HCT116 (cell line): ENCODE measurements at regions not wholly inside any gene's neighbourhood (a gene's known extent, or its start where the extent isn't known, plus 50 kb on each side); places are given as distances from the start of the nearest gene placed in this dataset.
"Not testable (repeated sequence)": the region's sequence is repeated elsewhere in the genome, so short reads cannot be mapped to it uniquely, and the experiment has no call there.

Experiments used
- ATAC-seq: fragments of 200-7000 bp; cut with Tn5 transposase; 2 replicates; pipeline ENCODE4 v1.9.1; 2020; ENCODE audit warnings: mild to moderate bottlenecking, moderate library complexity
- BruUV-seq: library from RNA; stranded (reverse); fragments of 400-500 nt; replicated peaks from 2 replicates; lab custom pipeline; 2021; lab: Mats Ljungman, UMichigan
- CTCF ChIA-PET: fragments of 300-600 bp; sonication (Branson Sonifier 250); formaldehyde crosslinking; loops from one replicate; lab custom pipeline; 2021; ENCODE audit warnings: antibody characterized with exemption; lab: Charles Lee
- POLR2A ChIA-PET: fragments of 300-600, 350-600 bp; sonication (Branson Sonifier 250); formaldehyde crosslinking; loops from one replicate; lab custom pipeline; 2021; ENCODE audit warnings: antibody characterized with exemption; lab: Charles Lee
- RAD21 ChIA-PET, 2 experiments: fragments of 300-600 bp; sonication (Branson Sonifier 250); formaldehyde crosslinking; loops; one replicate each; lab custom pipeline; 2023; ENCODE audit warnings: low total read pairs in 2 of 2; ENCODE audit not compliant: uncharacterized antibody in 2 of 2, unreplicated experiment in 2 of 2, low non-redundant PET in 1 of 2; lab: Charles Lee
- DNase-seq: peaks from one replicate; pipeline ENCODE4 v3.0.0-alpha.2; 2010; ENCODE audit warnings: low read depth, low spot score
- H2AFZ ChIP-seq: fragments of 200-600 bp; shearing (Covaris generic), sonication (generic); 2 replicates; pipeline ENCODE4 v1.6.1; 2017; ENCODE audit warnings: low read depth, mixed run types, mixed read lengths, antibody characterized with exemption, low read length; ENCODE audit not compliant: poor library complexity, severe bottlenecking
- H3K27ac ChIP-seq: 2 replicates; pipeline ENCODE4 v1.5.1; 2012; ENCODE audit warnings: low read depth, low read length
- H3K27me3 ChIP-seq: fragments of 200-600 bp; sonication (generic); 2 replicates; pipeline ENCODE4 v1.6.1; 2016; ENCODE audit warnings: mixed run types, low read length, mixed read lengths; ENCODE audit not compliant: insufficient read depth
- H3K36me3 ChIP-seq, 2 experiments: fragments of 200-500 bp in 1 of 2; fragments of 200-600 bp in 1 of 2; sonication (Bioruptor generic) in 1 of 2; sonication (generic) in 1 of 2; 2 replicates each; pipeline versions ENCODE4 v1.5.1 to v1.6.1; 2014 to 2016; ENCODE audit warnings: low read length in 2 of 2, inconsistent platforms in 1 of 2, mixed read lengths in 1 of 2, mixed run types in 1 of 2; ENCODE audit not compliant: insufficient read depth in 2 of 2, control insufficient read depth in 1 of 2
- H3K4me1 ChIP-seq, 2 experiments: fragments of 200-600 bp in 1 of 2; sonication (generic) in 1 of 2; 2 replicates each; pipeline versions ENCODE4 v1.5.1 to v1.6.1; 2012 to 2017; ENCODE audit warnings: low read length in 2 of 2, inconsistent platforms in 1 of 2, mild to moderate bottlenecking in 1 of 2, mixed read lengths in 1 of 2, mixed run types in 1 of 2, moderate library complexity in 1 of 2; ENCODE audit not compliant: insufficient read depth in 2 of 2, control insufficient read depth in 1 of 2
- H3K4me2 ChIP-seq: fragments of 200-600 bp; sonication (generic); 2 replicates; pipeline ENCODE4 v1.6.1; 2017; ENCODE audit warnings: mixed run types, low read length, mixed read lengths
- H3K4me3 ChIP-seq, 2 experiments: fragments of 200-600 bp in 1 of 2; sonication (generic) in 1 of 2; replicated peaks in 1 of 2; 2 replicates each; pipeline ENCODE4 v1.5.1; 2011 to 2016; ENCODE audit warnings: low read length in 2 of 2, control low read depth in 1 of 2, low read depth in 1 of 2, mild to moderate bottlenecking in 1 of 2, mixed read lengths in 1 of 2, mixed run types in 1 of 2
- H3K79me2 ChIP-seq: fragments of 200-600 bp; sonication (generic); 2 replicates; pipeline ENCODE4 v1.6.1; 2017; ENCODE audit warnings: mild to moderate bottlenecking, mixed run types, low read length, moderate library complexity, mixed read lengths; ENCODE audit not compliant: insufficient read depth
- H3K9ac ChIP-seq: fragments of 200-600 bp; sonication (generic); 2 replicates; pipeline ENCODE4 v1.6.1; 2016; ENCODE audit warnings: low read length, mixed read lengths
- H3K9me2 ChIP-seq: fragments of 200-600 bp; sonication (generic), shearing (Covaris generic); 2 replicates; pipeline ENCODE4 v1.6.1; 2017; ENCODE audit warnings: mixed run types, mild to moderate bottlenecking, moderate library complexity; ENCODE audit not compliant: insufficient read depth
- H3K9me3 ChIP-seq, 2 experiments: fragments of 200-500 bp in 1 of 2; fragments of 200-600 bp in 1 of 2; sonication (Bioruptor generic) in 1 of 2; sonication (generic) in 1 of 2; 2 replicates each; pipeline ENCODE4 v1.6.1; 2014 to 2017; ENCODE audit warnings: low read length in 2 of 2, mixed read lengths in 2 of 2, inconsistent platforms in 1 of 2, low read depth in 1 of 2, mild to moderate bottlenecking in 1 of 2, mixed run types in 1 of 2, moderate library complexity in 1 of 2; ENCODE audit not compliant: control insufficient read depth in 1 of 2, insufficient read depth in 1 of 2
- H4K20me1 ChIP-seq: fragments of 200-600 bp; sonication (generic), shearing (Covaris generic); 2 replicates; pipeline ENCODE4 v1.6.1; 2017; ENCODE audit warnings: mixed run types, mild to moderate bottlenecking, moderate library complexity; ENCODE audit not compliant: insufficient read depth
- intact Hi-C: fragments of 100-400 bp; cut with micrococcal nuclease; formaldehyde crosslinking; loops from 2 replicates; pipeline ENCODE4 v1.10.0; 2022

- H3K4me2 ChIP-seq, H4K20me1 ChIP-seq, H3K79me2 ChIP-seq, H3K27ac ChIP-seq, H2AFZ ChIP-seq, ATAC-seq, H3K27me3 ChIP-seq, DNase-seq, H3K9ac ChIP-seq, H3K4me1 ChIP-seq, POLR2A ChIA-PET, H3K4me3 ChIP-seq, intact Hi-C loops, BruUV-seq, RAD21 ChIA-PET, CTCF ChIA-PET, H3K36me3 ChIP-seq, H3K9me3 ChIP-seq, H3K9me2 ChIP-seq: not testable (repeated sequence)
These were observed 738.3 kb upstream of the AMELY start for GRCh38 chrY:7649866-7650265.
